ENCODE measurements at regions not wholly inside any gene's neighbourhood (a gene's known extent, or its start where the extent isn't known, plus 50 kb on each side); places are given as distances from the start of the nearest gene placed in this dataset.
"Not testable (repeated sequence)": the region's sequence is repeated elsewhere in the genome, so short reads cannot be mapped to it uniquely, and the experiment has no call there.

DNA sequence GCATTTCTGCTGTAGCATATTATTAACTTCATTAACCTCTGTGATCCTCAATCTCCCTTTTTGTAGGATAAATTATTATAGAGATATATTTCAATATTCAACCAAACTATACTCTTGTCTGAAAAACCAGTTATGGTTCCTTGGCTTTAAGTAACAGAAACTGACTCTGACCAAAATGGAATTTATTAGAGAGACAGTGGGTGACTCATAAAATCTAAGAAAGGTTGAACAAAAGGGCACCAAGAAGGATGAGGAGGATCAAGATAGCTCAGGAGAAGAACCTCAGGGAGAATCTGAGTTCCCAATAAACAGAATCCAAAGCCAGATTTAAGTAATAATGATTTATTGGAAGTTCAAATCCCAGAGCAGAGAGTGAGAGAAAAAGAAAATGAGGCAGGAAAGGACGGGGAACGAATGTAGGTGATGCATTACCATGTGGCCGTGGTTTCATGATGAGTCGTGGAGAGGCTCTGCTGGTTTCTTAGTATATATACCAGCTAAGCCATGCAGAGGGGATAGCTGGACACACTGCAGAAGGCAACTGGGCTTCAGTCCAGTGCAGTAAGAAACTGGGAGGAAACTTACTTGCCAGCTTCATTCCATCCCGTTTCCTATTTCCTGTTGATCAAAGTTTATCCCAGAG, 151.5 kb upstream of the GOT2 start:
- Histone ChIP-seq H3K27ac (no peak overlapping the region), H3K4me1 (no peaks in the 10 kb centered on the region), H3K36me3 (no peaks in the 10 kb centered on the region), H3K9me3 (no peaks in the 10 kb centered on the region), H3K4me3 (no peak overlapping the region), H3K27me3 (no peaks in the 10 kb centered on the region)
- DNase-seq (ENCODE audit: low spot score in 2 of 2), result no peak
- intact Hi-C loops (cut with DNase I), result no loop called here
- TF ChIP-seq, protein P1, sequence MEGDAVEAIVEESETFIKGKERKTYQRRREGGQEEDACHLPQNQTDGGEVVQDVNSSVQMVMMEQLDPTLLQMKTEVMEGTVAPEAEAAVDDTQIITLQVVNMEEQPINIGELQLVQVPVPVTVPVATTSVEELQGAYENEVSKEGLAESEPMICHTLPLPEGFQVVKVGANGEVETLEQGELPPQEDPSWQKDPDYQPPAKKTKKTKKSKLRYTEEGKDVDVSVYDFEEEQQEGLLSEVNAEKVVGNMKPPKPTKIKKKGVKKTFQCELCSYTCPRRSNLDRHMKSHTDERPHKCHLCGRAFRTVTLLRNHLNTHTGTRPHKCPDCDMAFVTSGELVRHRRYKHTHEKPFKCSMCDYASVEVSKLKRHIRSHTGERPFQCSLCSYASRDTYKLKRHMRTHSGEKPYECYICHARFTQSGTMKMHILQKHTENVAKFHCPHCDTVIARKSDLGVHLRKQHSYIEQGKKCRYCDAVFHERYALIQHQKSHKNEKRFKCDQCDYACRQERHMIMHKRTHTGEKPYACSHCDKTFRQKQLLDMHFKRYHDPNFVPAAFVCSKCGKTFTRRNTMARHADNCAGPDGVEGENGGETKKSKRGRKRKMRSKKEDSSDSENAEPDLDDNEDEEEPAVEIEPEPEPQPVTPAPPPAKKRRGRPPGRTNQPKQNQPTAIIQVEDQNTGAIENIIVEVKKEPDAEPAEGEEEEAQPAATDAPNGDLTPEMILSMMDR (IDR thresholded peaks at IDR 0.05), result no peak

DNA sequence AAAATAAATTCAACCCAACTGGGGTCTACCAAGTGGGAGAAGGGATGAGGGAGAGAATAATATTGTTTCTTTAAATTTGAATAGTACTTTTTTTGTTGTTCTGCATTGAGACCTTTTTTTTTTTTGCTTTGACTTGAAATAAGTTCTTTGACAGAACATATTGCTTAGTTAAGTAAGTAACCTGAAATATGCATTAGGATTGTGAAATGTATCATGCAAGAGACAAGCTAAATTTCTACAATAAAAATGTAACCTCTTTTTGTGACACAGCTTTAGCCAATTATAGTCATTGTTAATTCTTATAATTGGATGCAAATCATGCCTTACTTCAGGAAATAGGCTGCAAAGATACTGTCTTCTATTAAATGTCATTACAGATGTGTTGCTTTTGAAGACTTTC, 150.0 kb upstream of the GOT2 start:
- Histone ChIP-seq H3K4me3 (no peak overlapping the region), H3K9me3 (no peaks in the 10 kb centered on the region), H3K27me3 (no peaks in the 10 kb centered on the region), H3K36me3 (no peaks in the 10 kb centered on the region), H3K4me1 (no peaks in the 10 kb centered on the region), H3K27ac (no peak overlapping the region)
- TF ChIP-seq, protein P1 (IDR thresholded peaks at IDR 0.05), result no peak
- intact Hi-C loops (cut with DNase I), result no loop called here
- no peak for DNase-seq (ENCODE audit: low spot score in 2 of 2)

DNA sequence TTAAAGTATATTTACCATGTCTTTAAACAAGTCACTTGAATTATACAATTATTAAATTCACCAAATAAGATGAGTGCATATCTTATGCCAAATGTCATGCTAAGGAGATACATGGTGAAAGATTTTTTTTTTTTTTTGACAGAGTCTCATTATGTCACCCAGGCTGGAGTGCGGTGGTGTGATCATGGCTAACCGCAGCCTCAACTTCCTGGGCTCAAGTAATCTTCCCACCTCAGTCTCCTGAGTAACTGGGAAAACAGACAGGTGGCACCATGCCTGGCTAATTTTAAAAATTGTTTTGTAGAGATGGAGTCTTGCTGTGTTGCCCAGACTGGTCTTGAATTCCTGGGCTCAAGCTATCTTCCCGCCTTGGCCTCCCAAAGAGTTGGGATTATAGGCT, 149.0 kb upstream of the GOT2 start:
- Histone ChIP-seq H3K4me1 (no peaks in the 10 kb centered on the region), H3K27ac (no peak overlapping the region), H3K4me3 (no peak overlapping the region), H3K36me3 (no peaks in the 10 kb centered on the region), H3K9me3 (no peaks in the 10 kb centered on the region), H3K27me3 (no peaks in the 10 kb centered on the region)
- intact Hi-C loops (cut with DNase I), result no loop called here
- TF ChIP-seq, protein P1 (IDR thresholded peaks at IDR 0.05), result no peak
- no peak for DNase-seq (ENCODE audit: low spot score in 2 of 2)

DNA sequence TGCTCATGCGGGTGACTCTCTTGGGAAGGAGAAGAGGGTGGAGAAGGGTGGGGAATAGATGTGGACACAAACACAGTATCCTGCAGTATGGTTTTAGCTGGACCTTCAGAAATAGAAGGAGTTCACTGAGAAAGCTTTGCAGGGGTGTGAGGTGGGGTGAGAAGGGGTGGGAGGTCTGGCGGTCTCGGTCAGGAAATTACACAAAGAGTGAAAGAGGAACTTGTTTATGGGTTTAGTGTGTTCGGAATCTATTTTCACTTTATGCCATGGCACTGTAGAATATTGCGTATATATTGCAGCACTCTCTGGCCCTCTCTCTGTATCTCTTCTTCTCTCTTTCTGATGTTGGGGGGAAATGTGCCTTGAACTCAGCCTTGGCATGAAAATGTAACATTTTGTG, 148.2 kb upstream of the GOT2 start:
- TF ChIP-seq, protein P1 (IDR thresholded peaks at IDR 0.05), result no peak
- Histone ChIP-seq H3K27me3 (no peaks in the 10 kb centered on the region), H3K9me3 (no peaks in the 10 kb centered on the region), H3K36me3 (no peaks in the 10 kb centered on the region), H3K27ac (no peak overlapping the region), H3K4me3 (no peak overlapping the region), H3K4me1 (no peaks in the 10 kb centered on the region)
- DNase-seq (ENCODE audit: low spot score in 2 of 2), result no peak
- intact Hi-C loops (cut with DNase I), result no loop called here

DNA sequence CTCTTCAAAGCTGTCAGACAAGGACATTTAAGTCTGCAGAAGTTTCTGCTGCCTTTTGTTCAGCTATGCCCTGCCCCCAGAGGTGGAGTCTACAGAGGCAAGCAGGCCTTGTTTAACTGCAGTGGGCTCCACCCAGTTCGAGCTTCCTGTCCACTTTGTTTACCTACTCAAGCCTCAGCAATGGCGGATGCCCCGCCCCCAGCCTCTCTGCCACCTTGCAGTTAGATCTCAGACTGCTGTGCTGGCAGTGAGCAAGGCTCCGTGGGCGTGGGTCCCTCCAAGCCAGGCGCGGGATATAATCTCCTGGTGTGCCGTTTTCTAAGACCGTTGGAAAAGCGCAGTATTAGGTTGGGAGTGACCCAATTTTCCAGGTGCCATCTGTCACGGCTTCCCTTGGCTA, 144.5 kb upstream of the GOT2 start:
- H3K27ac ChIP-seq; DNase-seq (ENCODE audit: low spot score in 2 of 2); intact Hi-C loops (cut with DNase I); H3K36me3 ChIP-seq; H3K9me3 ChIP-seq; H3K4me1 ChIP-seq; H3K4me3 ChIP-seq; H3K27me3 ChIP-seq: not testable (repeated sequence)

DNA sequence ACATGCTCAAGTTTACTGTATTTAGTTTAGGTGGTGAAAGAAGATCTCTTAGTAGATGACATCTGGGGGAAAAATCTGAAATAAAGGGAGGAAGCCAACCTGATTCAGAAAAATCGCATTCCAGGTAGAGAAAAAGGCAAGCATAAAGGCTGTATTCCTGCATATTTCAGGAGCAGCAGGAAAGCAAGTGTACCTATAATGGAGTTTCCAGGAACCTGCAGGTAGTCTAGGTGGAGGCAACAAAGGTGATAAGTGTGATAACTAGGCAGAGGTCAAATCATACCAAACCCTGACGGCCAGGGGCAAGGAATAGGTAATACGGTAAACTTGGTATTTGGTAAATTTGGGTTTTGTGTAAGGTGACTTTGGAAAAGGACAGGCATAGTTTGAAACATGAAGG, 132.8 kb upstream of the GOT2 start:
- Histone ChIP-seq H3K27ac (no peak overlapping the region), H3K4me3 (no peak overlapping the region), H3K4me1 (no peaks in the 10 kb centered on the region), H3K9me3 (no peaks in the 10 kb centered on the region), H3K36me3 (no peaks in the 10 kb centered on the region), H3K27me3 (no peaks in the 10 kb centered on the region)
- intact Hi-C loops (cut with DNase I), result no loop called here
- DNase-seq (ENCODE audit: low spot score in 2 of 2), result no peak
- TF ChIP-seq, protein P1 (IDR thresholded peaks at IDR 0.05), result no peak
